ENCODE measurements at regions not wholly inside any gene's neighbourhood (a gene's known extent, or its start where the extent isn't known, plus 50 kb on each side); places are given as distances from the start of the nearest gene placed in this dataset.

- no peak for TF ChIP-seq CTCF (IDR thresholded peaks at IDR 0.05; ENCODE audit: insufficient read depth, low read length, poor library complexity, severe bottlenecking)
- no peak for TF ChIP-seq EZH2phosphoT487 (conservative IDR thresholded peaks at IDR 0.05; ENCODE audit: low read length)
Observed at GRCh38 chr11:110763249-110764011, 51.2 kb upstream of the ARHGAP20 start.
